EH (cell line): ENCODE measurements at regions not wholly inside any gene's neighbourhood (a gene's known extent, or its start where the extent isn't known, plus 50 kb on each side); places are given as distances from the start of the nearest gene placed in this dataset.
A peak's percentile ranks its signal among the peaks of the same experiment; 100 is the strongest.
"Not testable (repeated sequence)": the region's sequence is repeated elsewhere in the genome, so short reads cannot be mapped to it uniquely, and the experiment has no call there.

Experiments used
- DNase-seq: peaks from one replicate; pipeline ENCODE4 v3.0.0-alpha.2; 2015; ENCODE audit warnings: low read depth

DNA sequence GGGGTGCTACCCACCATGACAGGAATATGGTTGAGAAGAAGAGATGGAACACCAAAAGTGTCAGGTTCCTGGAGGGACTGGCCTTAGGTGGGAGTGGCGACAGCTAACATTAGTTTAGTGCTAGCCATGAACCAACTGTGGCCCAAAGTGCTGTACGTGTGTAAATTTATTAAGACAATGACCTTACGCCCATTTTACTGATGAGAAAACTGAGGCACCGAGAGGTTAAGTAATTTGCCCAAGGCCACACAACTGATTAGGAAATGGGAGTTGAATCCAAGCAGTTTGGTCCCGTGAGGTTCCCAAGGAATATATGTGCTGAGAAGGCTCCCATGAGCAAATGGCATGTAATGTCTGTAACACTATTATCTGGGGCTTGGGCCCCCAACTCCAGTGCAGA lies 109.5 kb upstream of the SLC1A4 start:
- DNase-seq = no peak

DNA sequence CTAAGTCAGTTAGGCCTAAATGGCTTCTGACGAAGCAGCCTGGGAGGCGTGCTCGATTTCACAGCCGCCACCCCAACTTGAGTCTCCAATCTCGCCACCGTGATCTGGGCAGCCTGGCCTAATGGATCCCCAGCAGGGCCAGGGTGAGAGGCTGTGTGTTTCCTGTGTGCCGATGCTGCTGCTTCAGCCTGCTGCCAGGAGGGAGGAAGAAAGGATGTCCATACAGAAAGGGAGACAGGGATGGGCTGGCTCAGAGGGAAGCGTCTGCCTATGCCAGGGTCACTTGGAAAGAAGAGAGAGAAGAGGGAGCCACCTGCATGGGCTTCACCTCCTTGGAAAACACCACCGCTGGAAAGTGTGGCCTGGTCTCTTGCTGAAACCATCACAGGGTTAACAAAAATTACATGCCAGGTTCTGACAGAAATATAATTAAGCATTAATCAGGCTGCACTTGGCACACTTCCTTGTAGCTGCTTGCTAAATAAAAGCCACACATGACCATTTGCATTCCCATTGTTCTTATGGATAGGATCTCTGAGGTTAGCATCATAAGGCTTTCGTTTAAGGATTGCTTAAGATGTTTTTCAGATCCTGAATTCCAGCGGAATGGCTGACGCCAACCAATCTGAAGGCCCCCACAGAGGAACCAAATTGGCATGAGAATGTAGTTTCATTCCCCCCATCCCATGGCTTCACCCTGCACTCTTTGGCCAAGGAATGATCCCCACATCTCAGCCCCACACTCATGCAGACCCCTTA lies 108.8 kb upstream of the SLC1A4 start:
- no peak for DNase-seq

DNA sequence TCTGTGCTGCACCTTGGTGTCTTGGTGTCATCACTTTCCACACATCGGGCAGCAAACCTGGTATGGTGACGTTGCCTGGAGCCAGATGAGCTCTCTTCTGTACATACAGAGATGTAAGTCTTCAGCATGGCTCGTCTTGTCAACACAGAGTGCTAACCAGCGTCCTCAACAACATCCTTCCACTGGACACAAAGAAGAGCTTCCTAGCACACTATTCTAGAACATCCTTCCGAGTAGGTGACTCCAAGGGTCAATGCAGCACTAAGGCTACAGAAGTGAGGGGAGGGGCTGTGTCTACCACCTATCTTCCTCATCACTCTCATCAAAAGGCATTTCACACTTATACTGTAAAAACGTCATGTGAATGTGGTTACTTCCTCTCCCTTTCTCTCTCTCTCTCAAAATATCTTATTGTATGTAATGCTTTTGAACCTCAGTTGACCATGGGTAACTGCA lies 108.1 kb upstream of the SLC1A4 start:
- DNase-seq = no peak

DNA sequence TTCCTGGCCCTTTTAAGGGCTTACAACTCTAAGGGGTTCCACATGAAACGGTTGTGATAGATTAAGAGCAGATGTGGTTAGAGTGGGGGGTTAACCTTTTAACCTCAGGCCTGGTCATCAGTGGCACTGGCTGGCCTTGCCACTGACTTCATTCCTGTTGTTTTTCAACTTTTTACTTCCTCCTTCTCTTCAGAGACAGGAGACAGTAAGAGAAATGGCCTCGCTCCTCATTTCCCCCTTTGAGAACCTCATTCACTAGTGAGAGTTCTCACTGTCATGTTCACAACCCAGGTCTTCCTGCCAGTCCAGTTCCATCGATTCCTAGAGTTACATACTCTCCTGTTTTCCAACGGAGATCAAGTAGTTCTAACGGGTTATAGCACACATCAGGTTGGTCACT lies 101.6 kb upstream of the SLC1A4 start:
- DNase-seq = no peak

- DNase-seq = peak; percentile 55
Measured at GRCh38 chr2:64888591-64889309, 100.4 kb upstream of the SLC1A4 start.

GRCh38 chr2:64889803-64890202 lies 99.4 kb upstream of the SLC1A4 start:
- no peak for DNase-seq

DNA sequence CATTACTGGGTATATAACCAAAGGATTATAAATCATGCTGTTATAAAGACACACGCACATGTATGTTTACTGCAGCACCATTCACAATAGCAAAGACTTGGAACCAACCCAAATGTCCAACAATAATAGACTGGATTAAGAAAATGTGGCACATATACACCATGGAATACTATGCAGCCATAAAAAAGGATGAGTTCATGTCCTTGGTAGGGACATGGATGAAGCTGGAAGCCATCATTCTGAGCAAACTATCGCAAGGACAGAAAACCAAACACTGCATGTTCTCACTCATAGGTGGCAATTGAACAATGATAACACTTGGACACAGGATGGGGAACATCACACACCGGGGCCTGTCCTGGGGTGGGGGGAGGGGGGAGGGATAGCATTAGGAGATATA lies 92.6 kb upstream of the SLC1A4 start:
- not testable (repeated sequence) for DNase-seq

DNA sequence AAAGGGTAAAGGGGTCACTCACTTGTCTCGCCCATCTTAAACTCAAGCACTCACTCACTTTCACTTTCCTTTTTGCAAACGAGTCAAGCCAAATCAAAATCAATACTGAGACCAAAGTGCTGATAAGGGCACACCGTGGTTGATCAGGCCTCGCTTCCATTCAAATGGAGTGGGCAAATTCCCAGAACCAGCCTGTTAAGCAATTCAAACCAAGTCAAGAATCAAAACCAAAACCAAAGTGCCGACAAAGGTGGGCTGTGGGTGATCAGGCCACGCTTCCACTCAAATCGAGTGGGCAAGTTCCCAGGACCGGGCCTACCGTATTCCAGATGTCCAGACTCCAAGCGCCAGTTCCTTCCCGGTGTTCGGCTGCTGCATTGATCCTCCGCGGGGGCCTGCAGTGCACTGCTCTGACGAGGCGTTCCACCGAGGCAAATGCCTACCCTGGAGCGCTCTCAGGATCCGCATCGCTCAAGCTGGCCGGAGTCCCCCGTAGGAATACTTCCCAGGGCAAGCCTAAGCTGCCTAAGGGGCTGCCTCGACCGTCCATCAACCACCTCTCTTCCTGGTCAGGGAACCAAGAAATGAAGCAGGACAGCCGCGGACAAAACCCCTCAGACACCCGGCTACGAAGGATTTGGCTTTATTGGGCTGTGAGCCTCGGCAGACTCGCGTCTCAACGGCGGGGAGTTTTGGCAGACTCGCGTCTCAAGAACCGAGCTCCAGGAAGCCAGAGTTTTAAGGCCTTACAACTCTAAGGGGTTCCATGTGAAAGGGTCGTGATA lies 89.9 kb upstream of the SLC1A4 start:
- no peak for DNase-seq

GRCh38 chr2:64899876-64900275 lies 89.3 kb upstream of the SLC1A4 start:
- DNase-seq = not testable (repeated sequence)

- no peak for DNase-seq
Measured at GRCh38 chr2:64904413-64905329, 84.5 kb upstream of the SLC1A4 start.

- DNase-seq = no peak
Measured at GRCh38 chr2:64905338-64906024, 83.7 kb upstream of the SLC1A4 start.

- no peak for DNase-seq
Measured at GRCh38 chr2:64906853-64907536, 82.2 kb upstream of the SLC1A4 start.

- DNase-seq = no peak
Measured at GRCh38 chr2:64908406-64908805, 80.8 kb upstream of the SLC1A4 start.

- DNase-seq = no peak
Measured at GRCh38 chr2:64910523-64910922, 78.7 kb upstream of the SLC1A4 start.

DNA sequence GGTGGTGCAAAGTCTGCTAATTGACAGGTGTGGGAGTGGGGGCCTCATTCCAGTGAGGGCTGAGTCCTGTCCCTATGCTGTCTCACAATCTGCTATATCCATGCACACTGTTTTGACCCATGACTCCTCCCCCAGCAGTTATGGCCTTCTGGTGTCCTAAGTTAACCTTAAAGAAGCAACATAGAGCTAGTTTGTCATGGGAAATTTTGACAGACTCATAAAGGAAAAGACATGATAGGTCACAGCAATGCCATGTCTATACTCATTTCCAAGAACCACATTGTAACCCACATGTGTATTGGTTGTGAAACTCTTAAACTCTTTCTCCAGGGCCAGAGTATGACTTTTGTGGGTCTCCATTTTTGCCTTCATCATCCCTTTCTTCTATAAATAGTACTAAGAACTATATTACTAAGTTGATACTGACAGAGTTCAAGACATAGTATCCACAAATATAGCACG lies 78.2 kb upstream of the SLC1A4 start:
- DNase-seq = no peak

DNA sequence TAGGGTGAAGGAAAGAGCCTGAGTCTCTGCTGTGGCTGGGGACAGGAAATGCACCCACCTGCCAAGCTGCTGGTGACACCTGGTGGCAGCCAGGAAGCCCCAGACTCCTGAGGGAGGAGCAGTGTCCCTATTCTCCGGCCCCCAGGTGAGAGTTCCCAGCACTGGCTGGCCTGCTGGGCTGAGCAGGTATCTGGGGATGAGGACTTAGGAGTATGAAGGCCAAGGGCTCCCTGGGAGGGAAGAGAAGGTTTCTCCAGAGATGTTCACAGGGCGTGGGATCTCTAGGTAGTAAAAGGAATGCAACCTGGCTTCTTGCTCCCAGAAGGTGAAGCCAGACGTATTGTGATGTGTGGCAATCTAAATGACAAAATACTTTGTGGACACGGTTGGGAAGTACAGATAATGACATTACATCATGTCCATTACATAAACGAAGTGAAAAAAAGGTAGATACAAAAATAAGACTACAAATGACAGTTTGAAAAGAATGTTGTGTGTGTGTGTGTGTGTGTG lies 75.8 kb upstream of the SLC1A4 start:
- peak; percentile 7 for DNase-seq

DNA sequence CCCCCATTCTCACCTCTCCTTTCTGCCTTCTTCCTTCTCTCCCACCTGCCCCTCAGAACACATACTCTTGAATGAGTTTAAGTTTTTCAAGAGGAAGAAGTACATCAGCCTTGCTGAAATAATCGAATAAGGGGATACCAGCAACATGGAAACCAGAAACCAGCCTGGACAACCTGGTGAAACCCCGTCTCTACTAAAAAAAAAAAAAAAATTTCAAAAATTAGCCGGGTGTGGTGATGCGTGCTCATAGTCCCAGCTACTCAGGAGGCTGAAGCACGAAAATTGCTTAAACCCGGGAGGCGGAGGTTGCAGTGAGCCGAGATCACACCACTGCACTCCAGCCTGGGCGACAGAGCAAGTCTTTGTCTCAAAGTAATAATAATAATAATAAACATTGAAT lies 75.0 kb upstream of the SLC1A4 start:
- no peak for DNase-seq

DNA sequence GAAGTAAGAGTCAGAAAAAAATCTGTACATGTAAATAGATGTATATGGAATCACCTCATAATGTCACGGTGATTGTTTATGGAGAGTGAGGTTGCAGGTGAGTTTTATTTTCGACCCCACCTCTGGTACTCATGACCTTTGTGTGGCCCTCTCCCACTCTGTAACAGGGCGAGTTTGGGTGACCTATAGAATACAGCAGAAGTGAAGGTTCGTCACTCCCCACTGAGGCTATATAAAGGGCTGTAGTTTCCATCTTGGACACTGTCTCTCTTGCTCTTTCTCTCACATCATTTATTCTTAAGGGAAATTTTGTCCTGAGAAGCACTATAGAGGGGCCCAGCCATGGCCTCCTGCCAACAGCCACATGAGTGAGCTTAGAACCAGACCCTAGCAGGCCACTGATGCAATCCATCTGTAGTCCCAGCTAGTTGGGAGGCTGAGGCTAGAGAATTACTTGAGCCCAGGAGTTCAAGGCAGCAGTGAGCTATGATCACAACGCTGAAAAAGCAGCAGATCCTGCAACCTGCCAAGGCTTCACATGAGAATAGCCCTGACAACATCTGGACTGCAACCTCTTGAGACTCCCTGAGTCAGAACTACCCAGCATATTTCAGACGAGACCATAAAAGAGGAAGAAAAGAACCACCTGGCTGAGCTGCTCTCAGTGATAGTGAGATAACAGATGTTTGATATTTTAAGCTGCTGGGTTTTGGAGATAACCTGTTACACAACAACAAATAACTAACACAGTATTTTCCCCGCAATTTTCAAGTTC lies 74.3 kb upstream of the SLC1A4 start:
- DNase-seq = no peak

DNA sequence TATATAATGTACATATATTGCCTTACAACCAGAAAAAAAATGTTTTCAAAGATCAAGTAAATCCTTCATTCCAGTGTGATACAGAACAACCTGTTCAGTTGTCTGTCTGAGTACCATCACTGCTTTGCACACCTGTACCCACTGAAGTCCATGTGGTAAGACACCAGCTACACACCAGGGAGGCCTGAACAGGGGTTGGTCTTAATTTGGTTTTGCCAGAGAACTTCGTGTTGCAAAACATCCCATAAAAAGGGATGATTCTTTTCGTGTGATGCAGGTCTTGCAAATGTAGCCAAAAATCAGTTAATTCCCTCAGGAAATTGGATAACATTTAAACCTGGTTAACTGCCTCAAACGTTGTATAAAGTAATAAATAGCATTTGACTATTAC lies 73.7 kb upstream of the SLC1A4 start:
- DNase-seq = no peak
